ENCODE measurements at regions not wholly inside any gene's neighbourhood (a gene's known extent, or its start where the extent isn't known, plus 50 kb on each side); places are given as distances from the start of the nearest gene placed in this dataset.

DNA sequence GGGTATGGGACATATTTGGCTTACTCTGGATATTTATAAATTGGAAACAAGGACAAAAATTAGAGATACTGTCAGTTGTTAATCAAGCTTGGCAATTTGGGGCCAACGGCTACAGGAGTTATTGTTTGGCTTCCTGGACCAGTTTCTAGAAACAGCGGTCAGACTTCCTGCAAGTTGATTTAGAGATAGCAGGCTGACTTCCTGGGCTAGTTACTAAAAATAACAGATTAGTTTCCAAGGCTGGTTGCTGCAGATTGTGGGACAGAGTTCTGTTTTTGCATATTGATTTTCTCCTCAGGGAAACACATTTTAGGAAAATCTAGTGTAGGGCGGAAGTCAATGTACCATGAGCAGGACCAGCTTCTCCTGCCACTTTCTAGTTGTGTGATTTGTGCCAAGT, 144.0 kb upstream of the TMPO start:
- no peak overlapping the region for H3K27ac ChIP-seq (replicated peaks)
- intact Hi-C loops (cut with micrococcal nuclease): no loop called here
- H3K4me3 ChIP-seq: no peak overlapping the region
- TF ChIP-seq, protein P1, sequence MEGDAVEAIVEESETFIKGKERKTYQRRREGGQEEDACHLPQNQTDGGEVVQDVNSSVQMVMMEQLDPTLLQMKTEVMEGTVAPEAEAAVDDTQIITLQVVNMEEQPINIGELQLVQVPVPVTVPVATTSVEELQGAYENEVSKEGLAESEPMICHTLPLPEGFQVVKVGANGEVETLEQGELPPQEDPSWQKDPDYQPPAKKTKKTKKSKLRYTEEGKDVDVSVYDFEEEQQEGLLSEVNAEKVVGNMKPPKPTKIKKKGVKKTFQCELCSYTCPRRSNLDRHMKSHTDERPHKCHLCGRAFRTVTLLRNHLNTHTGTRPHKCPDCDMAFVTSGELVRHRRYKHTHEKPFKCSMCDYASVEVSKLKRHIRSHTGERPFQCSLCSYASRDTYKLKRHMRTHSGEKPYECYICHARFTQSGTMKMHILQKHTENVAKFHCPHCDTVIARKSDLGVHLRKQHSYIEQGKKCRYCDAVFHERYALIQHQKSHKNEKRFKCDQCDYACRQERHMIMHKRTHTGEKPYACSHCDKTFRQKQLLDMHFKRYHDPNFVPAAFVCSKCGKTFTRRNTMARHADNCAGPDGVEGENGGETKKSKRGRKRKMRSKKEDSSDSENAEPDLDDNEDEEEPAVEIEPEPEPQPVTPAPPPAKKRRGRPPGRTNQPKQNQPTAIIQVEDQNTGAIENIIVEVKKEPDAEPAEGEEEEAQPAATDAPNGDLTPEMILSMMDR (IDR thresholded peaks at IDR 0.05; ENCODE audit: borderline replicate concordance): no peak
- H3K4me1 ChIP-seq: no peaks in the 10 kb centered on the region
- peaks cover 7% of the 10 kb centered on the region for H3K9me3 ChIP-seq (replicated peaks)
- no peak for DNase-seq
- H3K27me3 ChIP-seq (ENCODE audit: low read depth): peaks cover 6% of the 10 kb centered on the region
- no peaks in the 10 kb centered on the region for H3K36me3 ChIP-seq

DNA sequence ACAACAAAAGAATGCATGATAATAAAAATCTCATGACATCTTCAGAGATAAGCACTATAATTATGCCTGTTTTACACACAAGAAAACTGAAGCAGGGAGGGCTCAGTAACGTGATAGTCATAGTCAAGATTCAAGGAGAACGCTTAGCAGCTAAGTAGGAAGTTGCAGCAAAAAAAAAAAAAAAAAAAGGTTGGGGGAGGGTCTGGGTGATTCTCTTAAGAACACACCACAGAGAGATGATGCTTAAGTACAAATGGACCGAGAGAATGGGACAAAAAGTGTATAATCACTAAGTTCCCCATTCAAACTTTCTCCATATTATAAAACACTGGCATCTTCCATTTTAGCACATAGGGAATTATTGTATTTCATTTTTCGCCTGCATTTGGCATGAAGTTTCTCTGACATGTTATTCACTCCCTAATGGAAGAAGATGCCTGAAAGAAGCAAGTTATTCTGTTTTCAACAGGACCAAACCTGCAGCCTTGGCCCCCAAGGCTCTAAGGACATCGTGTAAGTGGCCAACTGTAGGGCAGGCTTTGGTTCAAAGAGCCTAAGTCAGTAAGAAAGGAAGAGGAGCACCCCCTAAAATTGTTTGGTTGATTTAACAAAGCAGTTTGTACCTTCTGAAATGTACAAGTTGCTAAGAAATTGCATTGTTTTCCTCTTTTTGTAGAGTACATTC, 142.9 kb upstream of the TMPO start:
- intact Hi-C loops (cut with micrococcal nuclease): no loop called here
- peaks cover 13% of the 10 kb centered on the region for H3K27me3 ChIP-seq (ENCODE audit: low read depth)
- no peaks in the 10 kb centered on the region for H3K36me3 ChIP-seq
- no peak overlapping the region for H3K4me3 ChIP-seq
- DNase-seq: no peak
- no peaks in the 10 kb centered on the region for H3K4me1 ChIP-seq
- no peak overlapping the region for H3K27ac ChIP-seq (replicated peaks)
- H3K9me3 ChIP-seq (replicated peaks): peaks cover 7% of the 10 kb centered on the region
- TF ChIP-seq, protein P1 (IDR thresholded peaks at IDR 0.05; ENCODE audit: borderline replicate concordance): no peak

DNA sequence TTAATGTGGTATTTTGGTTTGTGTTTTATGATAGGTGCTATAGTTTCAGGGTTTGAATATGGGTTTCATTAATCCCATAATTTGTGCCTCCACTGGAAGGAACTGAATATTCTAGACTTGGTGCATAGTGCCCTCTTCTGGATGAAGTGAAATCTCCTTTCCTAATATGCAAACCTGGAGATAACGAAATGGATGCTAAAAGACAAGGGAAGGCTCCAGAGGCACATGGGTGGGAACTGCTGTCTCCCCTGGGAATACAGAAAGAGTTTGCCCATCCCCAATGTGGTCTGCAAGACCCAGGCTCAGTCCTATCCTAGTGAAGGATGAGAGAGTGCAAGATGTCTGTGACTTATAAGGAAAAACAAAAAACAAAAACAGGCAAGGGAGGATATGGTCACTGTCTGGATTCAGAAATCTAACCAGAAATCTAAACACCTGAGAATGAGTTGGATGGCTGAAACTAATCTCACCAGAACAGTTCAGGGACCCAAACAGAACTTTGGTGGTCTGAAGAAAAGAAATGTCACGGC, 142.3 kb upstream of the TMPO start:
- H3K36me3 ChIP-seq: no peaks in the 10 kb centered on the region
- peaks cover 7% of the 10 kb centered on the region for H3K9me3 ChIP-seq (replicated peaks)
- peaks cover 20% of the 10 kb centered on the region for H3K27me3 ChIP-seq (ENCODE audit: low read depth)
- TF ChIP-seq, protein P1 (IDR thresholded peaks at IDR 0.05; ENCODE audit: borderline replicate concordance): peak; percentile 61
- H3K4me3 ChIP-seq: no peak overlapping the region
- intact Hi-C loops (cut with micrococcal nuclease): no loop called here
- no peak for DNase-seq
- no peaks in the 10 kb centered on the region for H3K4me1 ChIP-seq
- H3K27ac ChIP-seq (replicated peaks): no peak overlapping the region

DNA sequence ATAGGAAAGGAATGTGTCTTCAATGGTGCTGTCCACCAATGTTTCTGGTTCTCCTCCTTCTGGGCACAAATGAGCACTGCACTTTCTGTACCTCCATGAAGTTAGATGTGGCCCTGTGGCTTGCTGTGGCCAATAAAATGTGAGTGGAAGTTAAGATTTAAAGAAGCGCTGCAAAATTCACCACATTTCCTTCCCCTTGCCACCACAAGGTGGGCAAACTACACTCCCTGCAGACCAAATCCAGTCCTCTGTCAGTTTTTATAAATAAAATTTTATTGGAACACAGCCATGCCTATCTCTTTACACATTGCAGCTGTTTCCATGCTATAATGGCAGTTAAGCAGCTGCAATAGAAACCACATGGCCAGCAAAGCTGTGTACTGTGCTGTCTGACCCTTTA, 141.4 kb upstream of the TMPO start:
- intact Hi-C loops (cut with micrococcal nuclease): no loop called here
- Histone ChIP-seq H3K4me1 (no peaks in the 10 kb centered on the region), H3K36me3 (no peaks in the 10 kb centered on the region), H3K27ac (replicated peaks) (no peak overlapping the region), H3K27me3 (ENCODE audit: low read depth) (peaks cover 23% of the 10 kb centered on the region), H3K9me3 (replicated peaks) (peaks cover 7% of the 10 kb centered on the region), H3K4me3 (no peak overlapping the region)
- TF ChIP-seq, protein P1 (IDR thresholded peaks at IDR 0.05; ENCODE audit: borderline replicate concordance): no peak
- DNase-seq: no peak

DNA sequence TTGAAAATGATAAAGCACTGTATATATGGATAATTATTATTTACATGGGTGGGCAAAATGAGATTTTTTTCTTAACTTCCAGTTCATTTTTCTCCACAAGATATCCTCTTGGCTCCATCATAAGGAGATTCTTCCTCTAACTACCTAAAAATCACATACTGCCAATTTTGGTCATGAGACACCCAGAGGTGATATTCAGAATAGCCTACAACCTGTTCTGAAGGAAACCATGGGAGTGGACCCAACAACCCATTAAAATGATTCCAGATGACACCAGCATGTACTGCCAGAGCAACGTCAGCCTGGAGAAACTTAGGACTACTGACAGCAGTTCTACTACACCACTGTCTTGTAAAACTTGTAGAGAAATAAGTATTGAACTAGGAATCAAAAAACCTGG, 136.3 kb upstream of the TMPO start:
- Histone ChIP-seq H3K9me3 (replicated peaks) (no peaks in the 10 kb centered on the region), H3K4me1 (no peaks in the 10 kb centered on the region), H3K36me3 (no peaks in the 10 kb centered on the region), H3K27me3 (ENCODE audit: low read depth) (peaks cover 17% of the 10 kb centered on the region), H3K27ac (replicated peaks) (no peak overlapping the region), H3K4me3 (no peak overlapping the region)
- TF ChIP-seq, protein P1 (IDR thresholded peaks at IDR 0.05; ENCODE audit: borderline replicate concordance): no peak
- intact Hi-C loops (cut with micrococcal nuclease): no loop called here
- DNase-seq: no peak

Measured in left ventricle myocardium inferior (tissue), 1 donor.